HG03378 (cell line): ENCODE measurements at regions not wholly inside any gene's neighbourhood (a gene's known extent, or its start where the extent isn't known, plus 50 kb on each side); places are given as distances from the start of the nearest gene placed in this dataset.
A peak's percentile ranks its signal among the peaks of the same experiment; 100 is the strongest.
"Not testable (repeated sequence)": the region's sequence is repeated elsewhere in the genome, so short reads cannot be mapped to it uniquely, and the experiment has no call there.

Experiments used
- ATAC-seq: cut with Tn5 transposase; IDR thresholded peaks from one replicate; pipeline ENCODE4 v1.9.1; 2021; ENCODE audit warnings: mild to moderate bottlenecking, moderate library complexity; ENCODE audit not compliant: unreplicated experiment

GRCh38 chr1:209191262-209191634 lies 392.3 kb upstream of the CAMK1G start:
- ATAC-seq: no peak

- ATAC-seq: no peak
Measured at GRCh38 chr1:209196140-209196539, 387.4 kb upstream of the CAMK1G start.

GRCh38 chr1:209198961-209199750 lies 384.4 kb upstream of the CAMK1G start:
- ATAC-seq: no peak

- ATAC-seq: no peak
Measured at GRCh38 chr1:209199822-209200221, 383.7 kb upstream of the CAMK1G start.

GRCh38 chr1:209202321-209202720 lies 381.2 kb upstream of the CAMK1G start:
- ATAC-seq: not testable (repeated sequence)

- ATAC-seq: no peak
Measured at GRCh38 chr1:209202830-209203532, 380.5 kb upstream of the CAMK1G start.

- no peak for ATAC-seq
Measured at GRCh38 chr1:209203533-209203895, 380.0 kb upstream of the CAMK1G start.

- ATAC-seq: no peak
Measured at GRCh38 chr1:209205039-209205438, 378.5 kb upstream of the CAMK1G start.

- ATAC-seq: no peak
Measured at GRCh38 chr1:209207126-209207700, 376.3 kb upstream of the CAMK1G start.

GRCh38 chr1:209207701-209208286 lies 375.7 kb upstream of the CAMK1G start:
- peak; percentile 66 for ATAC-seq

GRCh38 chr1:209208648-209209047 lies 374.9 kb upstream of the CAMK1G start:
- ATAC-seq: no peak

- no peak for ATAC-seq
Measured at GRCh38 chr1:209213989-209214388, 369.5 kb upstream of the CAMK1G start.

GRCh38 chr1:209215826-209216225 lies 367.7 kb upstream of the CAMK1G start:
- ATAC-seq: no peak

- no peak for ATAC-seq
Measured at GRCh38 chr1:209218113-209218512, 365.4 kb upstream of the CAMK1G start.

- ATAC-seq: no peak
Measured at GRCh38 chr1:209218981-209219380, 364.5 kb upstream of the CAMK1G start.

GRCh38 chr1:209219791-209220524 lies 363.6 kb upstream of the CAMK1G start:
- no peak for ATAC-seq

GRCh38 chr1:209222826-209223225 lies 360.7 kb upstream of the CAMK1G start:
- ATAC-seq: no peak

- no peak for ATAC-seq
Measured at GRCh38 chr1:209223791-209224190, 359.7 kb upstream of the CAMK1G start.

- ATAC-seq: no peak
Measured at GRCh38 chr1:209224886-209225285, 358.6 kb upstream of the CAMK1G start.

- no peak for ATAC-seq
Measured at GRCh38 chr1:209227171-209227570, 356.3 kb upstream of the CAMK1G start.

- no peak for ATAC-seq
Measured at GRCh38 chr1:209227941-209228340, 355.6 kb upstream of the CAMK1G start.
